HG03039 (cell line): ENCODE measurements at regions not wholly inside any gene's neighbourhood (a gene's known extent, or its start where the extent isn't known, plus 50 kb on each side); places are given as distances from the start of the nearest gene placed in this dataset.
"Not testable (repeated sequence)": the region's sequence is repeated elsewhere in the genome, so short reads cannot be mapped to it uniquely, and the experiment has no call there.

Source experiments
- ATAC-seq: cut with Tn5 transposase; IDR thresholded peaks from one replicate; pipeline ENCODE4 v1.9.1; 2021; ENCODE audit warnings: mild to moderate bottlenecking, moderate library complexity; ENCODE audit not compliant: unreplicated experiment

- ATAC-seq: no peak
Measured at GRCh38 chr20:25865715-25866656, 169.3 kb upstream of the ZNF337 start.

- not testable (repeated sequence) for ATAC-seq
Measured at GRCh38 chr20:25864963-25865714, 168.5 kb upstream of the ZNF337 start.

GRCh38 chr20:25864326-25864962, 167.8 kb upstream of the ZNF337 start:
- ATAC-seq: no peak

GRCh38 chr20:25863536-25864325, 167.1 kb upstream of the ZNF337 start:
- ATAC-seq: no peak

GRCh38 chr20:25862967-25863530, 166.4 kb upstream of the ZNF337 start:
- ATAC-seq: not testable (repeated sequence)

GRCh38 chr20:25860531-25861150, 164.0 kb upstream of the ZNF337 start:
- ATAC-seq: no peak

GRCh38 chr20:25859649-25860530, 163.2 kb upstream of the ZNF337 start:
- ATAC-seq: no peak

GRCh38 chr20:25858495-25859425, 162.1 kb upstream of the ZNF337 start:
- ATAC-seq: no peak

GRCh38 chr20:25857091-25857788, 160.6 kb upstream of the ZNF337 start:
- not testable (repeated sequence) for ATAC-seq

- ATAC-seq: no peak
Measured at GRCh38 chr20:25856256-25856884, 159.7 kb upstream of the ZNF337 start.

GRCh38 chr20:25855451-25856156, 159.0 kb upstream of the ZNF337 start:
- ATAC-seq: not testable (repeated sequence)

GRCh38 chr20:25854666-25855065, 158.0 kb upstream of the ZNF337 start:
- not testable (repeated sequence) for ATAC-seq

- ATAC-seq: peak; percentile 82
Measured at GRCh38 chr20:25853718-25854388, 157.2 kb upstream of the ZNF337 start.

GRCh38 chr20:25852968-25853717, 156.5 kb upstream of the ZNF337 start:
- peak; percentile 4 for ATAC-seq

GRCh38 chr20:25850133-25850532, 153.5 kb upstream of the ZNF337 start:
- ATAC-seq: not testable (repeated sequence)
